SU-DHL-6 (cell line): ENCODE measurements at regions not wholly inside any gene's neighbourhood (a gene's known extent, or its start where the extent isn't known, plus 50 kb on each side); places are given as distances from the start of the nearest gene placed in this dataset.

Experiments
- EZH2phosphoT487 ChIP-seq: fragments of 200-600 bp; sonication (generic), shearing (Covaris generic); conservative IDR thresholded peaks from 2 replicates; pipeline ENCODE4 v1.6.1; 2018; ENCODE audit warnings: mild to moderate bottlenecking, antibody characterized with exemption, low read length, moderate library complexity, mixed read lengths
- TF ChIP-seq, protein P1 (sequence below): fragments of 200-600 bp; sonication (generic); IDR thresholded peaks from one replicate; pipeline ENCODE4 v1.5.1; 2017; ENCODE audit warnings: antibody characterized with exemption, mild to moderate bottlenecking, low read length, moderate library complexity; ENCODE audit not compliant: insufficient read depth, poor library complexity, severe bottlenecking

- TF ChIP-seq, protein P1, sequence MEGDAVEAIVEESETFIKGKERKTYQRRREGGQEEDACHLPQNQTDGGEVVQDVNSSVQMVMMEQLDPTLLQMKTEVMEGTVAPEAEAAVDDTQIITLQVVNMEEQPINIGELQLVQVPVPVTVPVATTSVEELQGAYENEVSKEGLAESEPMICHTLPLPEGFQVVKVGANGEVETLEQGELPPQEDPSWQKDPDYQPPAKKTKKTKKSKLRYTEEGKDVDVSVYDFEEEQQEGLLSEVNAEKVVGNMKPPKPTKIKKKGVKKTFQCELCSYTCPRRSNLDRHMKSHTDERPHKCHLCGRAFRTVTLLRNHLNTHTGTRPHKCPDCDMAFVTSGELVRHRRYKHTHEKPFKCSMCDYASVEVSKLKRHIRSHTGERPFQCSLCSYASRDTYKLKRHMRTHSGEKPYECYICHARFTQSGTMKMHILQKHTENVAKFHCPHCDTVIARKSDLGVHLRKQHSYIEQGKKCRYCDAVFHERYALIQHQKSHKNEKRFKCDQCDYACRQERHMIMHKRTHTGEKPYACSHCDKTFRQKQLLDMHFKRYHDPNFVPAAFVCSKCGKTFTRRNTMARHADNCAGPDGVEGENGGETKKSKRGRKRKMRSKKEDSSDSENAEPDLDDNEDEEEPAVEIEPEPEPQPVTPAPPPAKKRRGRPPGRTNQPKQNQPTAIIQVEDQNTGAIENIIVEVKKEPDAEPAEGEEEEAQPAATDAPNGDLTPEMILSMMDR: no peak
- no peak for TF ChIP-seq EZH2phosphoT487
Measured at GRCh38 chr11:45031912-45032519, 81.3 kb upstream of the TP53I11 start.
